HG02943 (cell line): ENCODE measurements at regions not wholly inside any gene's neighbourhood (a gene's known extent, or its start where the extent isn't known, plus 50 kb on each side); places are given as distances from the start of the nearest gene placed in this dataset.

Experiments used
- ATAC-seq: cut with Tn5 transposase; IDR thresholded peaks from one replicate; pipeline ENCODE4 v1.9.1; 2021; ENCODE audit warnings: mild to moderate bottlenecking, low read depth, moderate library complexity; ENCODE audit not compliant: unreplicated experiment

DNA sequence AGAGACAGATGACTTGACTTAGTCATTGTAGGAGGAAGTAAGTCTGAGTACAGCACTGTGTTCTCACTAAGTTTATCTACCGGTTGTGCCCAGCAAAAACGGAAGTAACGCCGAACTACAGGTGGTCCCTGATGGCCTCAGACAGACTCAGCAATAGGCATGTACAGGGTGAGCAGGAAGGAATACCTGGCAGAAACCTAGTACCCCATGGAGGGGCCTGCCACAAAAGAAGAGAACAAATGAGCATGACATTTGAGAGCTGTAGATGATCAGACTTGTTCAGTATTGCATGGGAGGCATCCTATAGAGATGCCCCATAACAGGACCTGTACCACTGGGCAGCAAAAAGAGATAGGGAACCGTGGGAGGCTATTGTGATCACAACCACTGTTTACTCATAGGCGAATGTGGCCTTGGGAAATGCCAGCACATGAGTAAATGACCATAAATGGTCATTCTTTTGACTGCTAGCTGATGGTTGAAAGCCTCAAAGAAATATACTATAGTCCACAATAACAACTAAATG is 106.4 kb upstream of the TAB2 start:
- peak; percentile 63 for ATAC-seq

DNA sequence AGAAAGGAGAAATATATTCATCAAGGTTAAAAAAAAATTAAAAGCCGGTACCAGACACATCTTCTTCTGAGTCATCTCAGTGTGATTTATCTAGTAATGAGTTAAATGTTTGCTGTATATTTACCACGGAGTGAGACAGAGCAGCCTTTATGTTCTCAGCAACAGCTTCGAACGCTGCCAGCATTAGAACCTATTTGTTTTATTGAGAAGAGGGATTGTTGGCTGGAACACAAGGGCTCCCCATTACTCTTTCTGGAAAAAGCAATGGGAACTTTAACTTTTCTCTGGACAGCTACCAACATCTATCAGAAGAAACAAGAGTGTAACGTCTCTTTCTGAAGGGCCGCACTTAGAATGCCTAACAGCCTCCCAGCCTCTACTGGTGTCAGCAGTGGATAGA is 105.3 kb upstream of the TAB2 start:
- no peak for ATAC-seq

DNA sequence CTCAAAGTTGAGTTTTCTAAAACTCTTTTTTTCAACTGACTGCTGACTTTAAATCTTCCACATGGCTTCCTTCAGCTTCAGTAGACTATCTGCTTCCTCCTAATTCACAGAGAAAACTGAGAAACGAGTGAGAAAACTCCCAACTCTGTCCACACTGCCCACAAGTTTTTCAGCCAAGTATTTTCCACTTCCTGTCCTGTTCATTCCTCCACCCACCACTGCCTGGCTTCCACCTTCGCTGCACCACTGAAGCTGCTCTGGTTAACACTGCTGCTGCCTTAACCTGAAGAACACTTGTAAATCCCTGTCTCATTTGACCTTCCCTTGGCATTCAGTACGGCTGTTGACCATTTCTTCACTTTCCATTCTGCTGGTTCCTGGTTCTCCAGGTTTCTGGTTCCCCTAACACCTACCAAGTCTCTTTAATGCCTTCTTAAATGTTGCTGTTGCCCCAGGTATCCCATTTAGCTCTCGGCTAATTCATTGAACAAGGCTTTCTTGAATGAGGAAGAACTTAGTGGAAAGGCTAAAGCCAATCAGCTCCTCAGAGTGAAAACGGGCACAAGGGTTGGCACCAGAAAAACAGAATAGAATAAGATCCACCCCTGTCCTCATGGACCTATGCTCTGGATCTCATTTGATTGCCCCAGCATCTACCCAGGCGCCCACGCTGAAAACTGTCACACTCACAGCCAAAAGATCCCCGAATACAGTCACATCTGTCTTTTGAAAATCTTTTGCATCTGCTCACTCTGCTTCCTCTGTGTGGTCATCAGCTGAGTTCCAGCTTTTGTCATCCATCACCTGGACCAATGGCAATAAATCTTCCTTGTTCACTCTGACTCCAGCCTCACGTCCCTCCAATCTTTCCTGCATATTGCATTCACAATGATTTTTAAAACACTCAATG is 104.4 kb upstream of the TAB2 start:
- no peak for ATAC-seq

DNA sequence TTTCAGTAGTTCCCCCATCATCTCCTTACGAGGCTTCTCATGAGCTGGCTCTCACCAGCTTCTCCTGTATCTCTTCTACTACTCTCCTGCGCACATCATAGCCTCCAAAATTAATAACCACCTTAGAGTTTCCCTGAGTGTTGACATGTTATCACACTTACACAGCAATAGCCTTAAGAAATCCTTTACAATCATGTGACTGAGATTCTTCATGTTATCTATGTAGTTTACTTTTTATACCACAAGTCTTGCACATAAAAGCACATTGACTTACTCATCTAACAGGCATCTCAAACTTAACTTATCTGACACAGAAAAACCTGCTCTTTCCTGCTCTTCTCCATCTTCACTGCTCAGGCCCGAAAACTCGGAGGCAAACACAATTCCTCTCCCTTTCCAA is 103.7 kb upstream of the TAB2 start:
- no peak for ATAC-seq

DNA sequence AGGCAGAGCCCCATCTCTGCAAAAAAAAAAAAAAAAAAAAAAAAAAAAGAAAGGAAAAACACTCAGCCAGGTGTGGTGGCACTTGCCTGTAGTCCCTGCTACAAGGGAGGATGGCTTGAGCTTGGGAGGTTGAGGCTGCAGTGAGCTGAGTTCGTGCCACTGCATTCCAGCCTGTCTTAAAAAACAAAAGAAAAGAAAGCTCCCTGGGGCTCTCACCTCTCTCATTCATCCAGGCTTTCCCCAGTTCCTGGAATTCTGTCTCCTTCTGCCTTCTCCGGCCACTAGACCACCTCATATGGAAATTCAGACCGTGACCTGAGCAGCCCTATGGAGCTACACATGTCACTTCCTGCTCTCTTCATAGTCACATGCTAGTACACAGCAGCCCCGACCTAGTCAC is 101.1 kb upstream of the TAB2 start:
- no peak for ATAC-seq

DNA sequence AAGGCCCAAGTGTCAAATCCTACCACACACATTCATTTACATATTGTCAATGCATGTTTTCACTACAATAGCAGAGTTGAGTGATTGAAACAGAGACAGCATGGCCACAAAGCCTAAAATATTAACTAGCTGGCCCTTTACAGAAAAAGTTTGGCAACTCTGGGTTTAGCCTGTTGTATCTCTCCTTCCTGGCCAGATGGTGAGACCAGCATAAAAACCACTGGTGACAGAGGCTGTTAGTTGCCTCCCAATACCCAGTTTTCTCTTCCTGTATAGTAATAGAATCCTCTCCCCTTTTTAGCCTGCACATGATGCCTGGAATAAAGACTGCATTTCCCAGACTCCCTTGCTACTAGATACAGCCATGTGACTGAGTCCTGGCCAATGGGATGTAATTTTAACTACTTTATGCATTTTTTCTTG is 100.0 kb upstream of the TAB2 start:
- ATAC-seq = peak; percentile 84

DNA sequence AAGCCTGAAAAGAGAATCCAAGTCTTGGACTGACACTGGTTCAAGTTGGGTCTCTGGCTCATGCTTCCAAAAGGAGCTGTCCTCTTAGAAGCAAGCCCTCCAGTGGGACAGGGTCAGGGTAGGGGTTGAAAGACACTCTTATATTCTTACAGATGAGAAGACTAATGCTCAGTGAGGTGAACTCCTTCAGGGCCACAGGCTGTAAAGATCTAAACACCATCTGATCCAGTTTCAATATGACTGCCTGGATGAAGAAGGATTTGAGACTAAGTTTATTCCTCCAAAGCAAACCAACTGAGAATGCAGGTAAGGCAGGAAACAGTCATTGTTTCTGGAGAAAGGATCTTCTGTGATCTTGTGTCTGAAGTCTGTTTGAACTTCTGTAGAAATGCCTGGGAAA is 99.0 kb upstream of the TAB2 start:
- no peak for ATAC-seq

DNA sequence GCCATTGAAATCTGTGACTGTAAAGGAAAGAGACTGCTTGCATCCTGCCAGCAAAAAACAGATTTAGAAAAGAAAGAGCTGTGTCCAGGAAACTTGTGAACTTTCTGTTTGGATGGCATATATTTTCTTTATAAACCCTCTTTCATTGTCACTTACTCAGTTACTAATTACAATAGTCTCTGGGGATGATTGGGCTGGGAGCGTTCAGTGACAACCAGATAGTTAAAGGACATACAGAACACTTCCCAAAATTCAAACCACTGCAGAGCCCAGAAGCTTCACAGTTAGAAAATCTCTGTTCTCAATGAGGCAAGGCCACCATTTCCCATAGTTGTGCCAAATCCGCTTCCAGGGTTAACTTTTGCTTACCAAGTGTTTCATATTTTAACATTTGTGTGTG is 98.6 kb upstream of the TAB2 start:
- no peak for ATAC-seq

DNA sequence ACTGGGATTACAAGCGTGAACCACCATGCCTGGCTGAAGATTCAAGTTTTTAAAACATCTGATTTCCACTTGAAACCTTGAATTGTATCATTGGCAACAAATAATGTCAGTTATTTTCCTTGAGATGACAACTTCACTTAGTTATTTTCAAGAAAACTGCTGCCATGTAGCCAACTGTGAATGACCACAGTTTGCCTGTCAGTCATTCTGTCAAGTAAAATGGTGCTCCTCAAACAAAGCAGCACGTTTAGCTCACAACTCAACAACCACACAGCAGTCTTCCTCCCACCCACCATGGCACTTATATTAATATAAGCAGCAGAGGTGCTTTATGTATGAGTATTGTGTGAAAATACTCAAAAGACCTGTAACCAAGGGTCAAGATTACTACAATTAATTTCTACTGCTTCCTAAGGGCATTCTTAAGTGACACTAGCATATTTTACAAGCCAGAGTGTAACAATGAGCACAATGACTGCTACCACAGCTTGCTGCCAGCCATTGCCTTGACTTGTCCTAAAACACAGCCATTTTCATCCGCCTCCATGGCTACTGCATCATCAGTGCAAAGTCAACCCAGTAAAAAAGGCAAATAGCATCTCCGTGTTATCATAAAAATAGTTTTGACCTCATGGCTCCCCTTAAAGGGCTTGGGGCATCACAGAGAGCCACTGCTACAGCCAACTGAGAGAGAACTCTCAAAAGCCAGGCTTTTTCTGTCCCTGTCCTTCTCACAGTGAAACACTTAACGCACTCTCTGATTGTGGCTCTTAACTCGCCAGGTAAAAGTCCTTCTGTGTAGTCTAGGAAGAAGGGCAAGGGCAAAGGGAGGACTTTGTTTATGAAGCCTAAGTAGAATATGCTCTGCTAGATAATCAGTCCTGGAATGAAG is 96.4 kb upstream of the TAB2 start:
- ATAC-seq = no peak

DNA sequence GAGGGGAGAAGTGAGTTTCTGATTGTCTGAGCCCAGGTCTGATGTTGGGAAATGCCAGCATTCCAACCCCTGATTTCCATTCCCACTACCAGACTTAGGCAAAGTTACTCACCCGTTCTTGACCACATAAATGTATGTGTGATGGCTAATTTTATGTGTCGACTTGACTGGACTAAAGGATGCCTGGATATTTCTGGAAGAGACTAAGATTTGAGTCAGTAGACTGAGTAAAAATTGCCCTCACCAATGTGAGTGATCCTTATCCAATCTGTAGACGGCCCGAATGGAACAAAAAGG is 95.8 kb upstream of the TAB2 start:
- ATAC-seq = no peak

DNA sequence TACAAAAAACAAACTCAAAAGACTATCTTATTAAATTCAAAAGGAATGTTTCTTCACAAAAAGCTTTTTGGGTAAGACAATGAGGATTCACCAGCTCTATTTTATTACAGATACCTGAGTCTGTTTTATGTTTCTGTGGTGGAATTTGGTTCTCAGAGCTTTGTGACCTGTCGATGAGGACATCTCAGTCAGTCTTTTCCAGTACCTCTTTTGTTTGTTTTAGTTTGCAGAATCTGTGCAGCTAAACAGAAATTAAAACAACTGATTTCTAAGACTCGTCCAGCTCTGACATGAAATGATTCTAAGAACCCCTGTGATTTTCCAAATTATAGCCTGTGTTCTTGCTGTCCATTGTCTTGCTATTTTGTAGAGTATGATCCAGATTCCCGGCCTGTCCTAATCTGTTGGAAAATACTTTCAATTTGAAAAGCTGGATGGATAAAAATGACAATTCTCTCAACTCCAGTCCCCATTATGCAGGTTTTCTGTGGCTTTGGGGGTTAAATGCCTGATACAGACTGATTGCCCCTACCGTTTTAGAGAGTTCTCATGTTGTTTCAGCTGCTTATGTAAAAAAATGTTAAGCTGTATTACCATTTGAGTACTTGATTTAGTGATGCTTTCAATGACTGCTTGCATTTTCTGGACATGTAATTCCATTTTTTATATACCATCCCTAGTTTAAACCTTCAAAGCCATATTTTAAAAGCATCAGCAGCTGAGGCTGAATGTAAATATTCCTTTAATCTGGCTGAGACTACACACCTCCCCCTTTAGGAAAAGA is 94.2 kb upstream of the TAB2 start:
- no peak for ATAC-seq

DNA sequence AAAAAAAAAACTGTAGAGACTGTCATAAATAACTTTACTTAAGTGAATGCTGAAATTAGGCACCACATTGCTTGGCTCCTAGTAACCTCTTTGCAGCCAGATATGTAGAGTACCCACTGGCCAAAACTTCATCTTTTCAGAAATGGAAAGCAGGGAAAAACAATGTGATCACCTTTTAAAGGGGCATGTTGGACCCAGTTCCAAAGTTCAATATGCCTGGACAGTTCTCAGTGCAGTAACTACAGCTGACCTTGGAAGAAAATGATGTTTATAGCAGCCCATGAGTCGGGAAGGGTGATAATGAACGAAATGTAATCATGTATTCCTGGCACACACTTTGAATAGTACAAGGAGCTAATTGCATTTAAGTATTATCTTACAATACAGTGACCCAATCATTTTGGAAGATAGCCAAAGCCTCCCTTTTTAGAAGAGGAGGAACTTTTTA is 93.6 kb upstream of the TAB2 start:
- no peak for ATAC-seq

DNA sequence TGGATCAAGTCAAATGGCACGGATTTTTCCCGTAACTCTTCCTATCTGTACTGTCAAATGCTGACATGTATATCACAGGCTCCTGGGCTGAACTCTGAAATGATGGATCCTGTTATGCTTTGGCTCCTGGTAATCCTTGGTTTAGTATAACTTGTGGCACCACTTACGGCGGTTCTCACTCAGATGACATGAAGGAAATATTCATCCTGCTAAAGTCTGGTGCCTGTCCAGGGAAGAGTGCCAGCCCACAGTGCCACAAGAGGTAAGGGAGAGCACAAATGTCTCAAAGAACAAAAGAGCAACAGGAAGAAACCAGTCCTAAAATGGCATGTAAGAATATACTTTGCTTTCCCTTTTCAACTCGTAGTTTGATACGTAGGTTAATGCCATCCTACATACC is 93.1 kb upstream of the TAB2 start:
- no peak for ATAC-seq

DNA sequence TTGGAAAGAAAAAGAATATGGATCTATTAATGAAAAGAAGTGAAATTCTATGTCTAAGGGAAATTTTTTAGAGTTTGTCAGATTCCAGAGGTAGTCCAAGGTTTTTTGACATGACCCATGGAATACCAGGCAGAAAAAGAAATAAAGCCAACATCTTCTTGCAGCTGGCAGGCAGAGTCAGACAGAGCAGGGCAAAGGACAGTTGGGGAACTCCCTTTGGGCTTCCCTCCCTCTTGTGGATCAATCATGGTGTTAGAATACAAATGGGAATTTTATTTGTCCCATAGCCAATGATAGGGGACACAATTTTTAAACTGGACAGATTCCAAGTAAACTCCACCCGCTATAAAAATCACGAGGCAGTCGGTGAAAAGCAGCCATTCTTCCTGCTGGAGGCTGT is 92.1 kb upstream of the TAB2 start:
- ATAC-seq = no peak

DNA sequence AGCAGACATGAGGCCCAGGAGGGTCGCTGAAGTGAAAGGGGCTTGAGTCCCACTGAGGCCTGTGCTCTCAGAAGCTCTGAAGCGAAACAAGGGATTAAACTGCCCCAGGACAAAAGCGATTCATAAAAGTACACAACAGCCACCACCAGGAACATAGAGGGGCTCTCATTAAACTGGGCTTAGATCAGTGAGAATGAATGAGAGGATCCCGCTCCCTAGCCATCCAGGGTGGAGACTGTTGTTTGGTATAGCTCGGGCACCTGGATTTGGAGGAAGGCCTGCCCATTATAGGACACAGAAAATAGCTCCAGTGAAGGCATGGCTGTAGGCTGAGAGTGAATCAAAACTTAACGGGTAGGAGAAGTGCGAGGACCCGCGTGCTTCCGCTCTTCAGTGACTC is 91.6 kb upstream of the TAB2 start:
- ATAC-seq = no peak

DNA sequence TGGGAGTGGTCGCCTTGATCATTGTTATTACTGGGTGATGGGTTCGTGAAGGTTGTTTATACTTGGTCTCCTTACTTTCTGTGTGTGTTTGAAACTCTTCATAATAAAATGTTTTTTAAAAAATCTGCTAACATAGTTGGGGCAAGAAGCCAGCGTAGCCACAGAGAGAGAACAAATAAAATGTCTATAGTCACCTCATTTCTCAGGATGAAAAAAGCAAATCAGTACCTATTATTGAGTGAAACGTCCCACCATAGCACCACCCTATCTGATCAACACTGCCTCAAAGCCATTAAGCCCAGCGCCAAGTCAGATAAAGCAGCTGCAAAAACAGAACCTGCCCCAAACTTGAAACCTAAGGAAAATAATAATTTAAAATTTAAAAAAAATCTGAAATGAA is 89.7 kb upstream of the TAB2 start:
- no peak for ATAC-seq

DNA sequence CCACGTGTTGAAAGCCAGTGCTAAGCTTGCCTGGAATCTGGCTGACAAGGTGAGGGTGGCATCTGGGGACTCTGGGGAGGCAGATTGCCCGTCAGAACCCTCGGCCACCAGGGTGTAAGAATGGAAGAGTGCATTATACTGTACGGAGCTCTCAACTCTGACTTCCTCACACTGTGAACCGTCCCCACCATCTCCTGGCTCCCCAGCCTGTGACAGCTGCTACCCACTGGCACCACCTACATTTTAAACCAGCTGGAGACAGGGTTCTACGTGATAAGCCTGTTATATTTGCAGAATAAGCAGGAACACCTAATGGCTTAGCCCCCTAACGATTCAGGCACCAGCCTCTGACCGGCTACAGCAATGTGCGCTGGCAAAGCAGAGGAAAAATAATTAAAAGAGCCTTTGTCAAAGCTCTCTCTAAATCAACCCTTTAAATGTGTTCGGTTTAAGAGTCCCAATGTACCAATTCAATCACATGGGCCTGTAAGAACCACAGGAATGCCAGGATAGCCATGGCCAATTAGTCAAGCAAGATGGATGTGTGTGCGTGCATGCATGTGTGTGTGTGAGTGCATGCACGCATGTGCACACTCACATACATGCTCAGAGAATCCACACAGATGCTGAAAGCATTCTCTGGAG is 89.1 kb upstream of the TAB2 start:
- no peak for ATAC-seq

DNA sequence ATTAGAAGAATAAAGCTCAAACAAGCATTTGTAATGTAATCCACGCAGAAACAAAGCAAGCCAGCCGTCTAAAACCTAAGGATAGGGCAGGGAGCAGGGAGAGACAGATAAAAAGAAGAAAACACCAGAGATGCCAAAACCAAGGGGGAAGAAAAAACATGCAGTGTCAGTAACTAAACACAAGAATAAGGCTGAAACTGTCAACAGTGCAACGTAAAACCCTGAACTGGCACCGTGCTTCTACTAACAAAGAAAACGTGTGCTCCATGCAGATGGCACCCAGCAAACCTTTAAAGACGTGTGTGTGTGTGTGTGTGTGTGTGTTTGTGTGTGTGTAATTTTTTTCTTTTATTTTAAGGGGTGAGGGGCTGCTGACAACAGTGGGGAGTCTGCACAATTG is 88.4 kb upstream of the TAB2 start:
- ATAC-seq = no peak

DNA sequence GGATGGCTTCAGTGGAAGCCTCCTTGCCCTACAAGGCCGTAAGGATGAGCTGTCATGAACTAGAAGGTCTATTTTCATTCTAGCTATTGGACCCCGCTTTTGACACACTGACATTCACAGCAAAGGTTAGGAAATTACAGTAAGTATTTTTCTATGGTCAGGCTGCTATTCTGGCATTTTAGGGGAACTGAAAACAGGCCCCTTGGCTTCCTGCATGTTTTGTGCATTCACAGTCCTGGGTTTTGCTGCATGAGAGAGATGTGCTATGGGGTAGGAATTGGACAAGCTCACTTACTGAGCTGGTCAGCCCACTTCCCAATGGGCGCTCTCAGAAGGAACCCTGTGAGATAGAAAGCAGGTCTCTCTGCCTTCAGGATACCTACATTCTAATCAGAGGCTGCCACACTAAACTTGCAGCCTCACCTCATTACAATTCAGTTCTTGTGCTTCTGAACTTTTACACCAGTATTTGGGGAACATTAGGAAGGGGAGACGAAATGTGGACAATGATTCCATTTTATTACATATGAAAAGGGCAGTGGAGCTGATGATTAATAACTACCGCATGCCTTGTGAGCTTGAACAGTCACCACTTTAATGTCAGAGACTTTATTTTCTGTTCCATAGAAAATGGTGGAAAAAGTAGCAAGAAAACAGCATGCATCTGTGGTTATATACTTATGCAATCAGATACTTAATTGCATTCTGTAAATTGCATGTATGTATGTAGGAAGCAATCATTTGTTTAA is 86.6 kb upstream of the TAB2 start:
- ATAC-seq = no peak

DNA sequence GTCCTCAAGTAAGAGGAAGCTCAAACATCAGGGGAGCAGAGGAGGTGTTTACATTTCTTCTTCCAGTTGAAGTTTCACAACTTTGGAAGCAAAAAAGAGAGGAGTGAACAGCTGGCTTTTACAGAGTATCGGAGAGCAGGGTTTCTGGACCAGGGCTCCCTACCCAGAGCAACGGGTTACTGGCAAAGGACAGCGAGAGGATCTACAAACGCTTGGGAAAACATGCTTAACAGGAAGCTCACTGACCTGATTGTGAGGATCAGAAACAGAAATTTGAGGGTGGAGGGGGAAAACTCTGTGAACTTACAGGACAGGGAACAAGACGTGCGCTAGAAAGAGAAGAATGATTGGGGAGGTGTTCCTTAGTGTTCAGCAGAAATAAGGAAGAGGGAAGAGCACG is 85.7 kb upstream of the TAB2 start:
- no peak for ATAC-seq
